ENCODE measurements at regions not wholly inside any gene's neighbourhood (a gene's known extent, or its start where the extent isn't known, plus 50 kb on each side); places are given as distances from the start of the nearest gene placed in this dataset.
"Not testable (repeated sequence)": the region's sequence is repeated elsewhere in the genome, so short reads cannot be mapped to it uniquely, and the experiment has no call there.

- DNase-seq, result no peak
Measured at GRCh38 chr18:27363872-27364271, 178.8 kb upstream of the CHST9 start.

GRCh38 chr18:27361477-27361876 lies 176.4 kb upstream of the CHST9 start:
- DNase-seq, result no peak

- DNase-seq, result no peak
Measured at GRCh38 chr18:27355308-27355707, 170.2 kb upstream of the CHST9 start.

- no peak for DNase-seq
Measured at GRCh38 chr18:27353273-27353672, 168.2 kb upstream of the CHST9 start.

- DNase-seq, result no peak
Measured at GRCh38 chr18:27349284-27349882, 164.3 kb upstream of the CHST9 start.

- DNase-seq, result no peak
Measured at GRCh38 chr18:27331606-27332005, 146.5 kb upstream of the CHST9 start.

- no peak for DNase-seq
Measured at GRCh38 chr18:27314996-27315395, 129.9 kb upstream of the CHST9 start.

- DNase-seq, result no peak
Measured at GRCh38 chr18:27313678-27314077, 128.6 kb upstream of the CHST9 start.

GRCh38 chr18:27312853-27313252 lies 127.7 kb upstream of the CHST9 start:
- no peak for DNase-seq

- no peak for DNase-seq
Measured at GRCh38 chr18:27312153-27312552, 127.0 kb upstream of the CHST9 start.

- no peak for DNase-seq
Measured at GRCh38 chr18:27311114-27311513, 126.0 kb upstream of the CHST9 start.

- DNase-seq, result no peak
Measured at GRCh38 chr18:27301615-27302378, 116.7 kb upstream of the CHST9 start.

- DNase-seq, result no peak
Measured at GRCh38 chr18:27298214-27298804, 113.2 kb upstream of the CHST9 start.

GRCh38 chr18:27285973-27286562 lies 101.0 kb upstream of the CHST9 start:
- not testable (repeated sequence) for DNase-seq

GRCh38 chr18:27278131-27278530 lies 93.0 kb upstream of the CHST9 start:
- DNase-seq, result no peak

- no peak for DNase-seq
Measured at GRCh38 chr18:27277554-27277953, 92.4 kb upstream of the CHST9 start.

GRCh38 chr18:27276886-27277285 lies 91.8 kb upstream of the CHST9 start:
- DNase-seq, result no peak

- no peak for DNase-seq
Measured at GRCh38 chr18:27276479-27276878, 91.4 kb upstream of the CHST9 start.

- DNase-seq, result no peak
Measured at GRCh38 chr18:27274901-27275300, 89.8 kb upstream of the CHST9 start.

GRCh38 chr18:27270508-27270907 lies 85.4 kb upstream of the CHST9 start:
- DNase-seq, result no peak

GRCh38 chr18:27263369-27263768 lies 78.3 kb upstream of the CHST9 start:
- no peak for DNase-seq

- no peak for DNase-seq
Measured at GRCh38 chr18:27261769-27262549, 76.9 kb upstream of the CHST9 start.

GRCh38 chr18:27253571-27253970 lies 68.5 kb upstream of the CHST9 start:
- no peak for DNase-seq
